ENCODE measurements at regions not wholly inside any gene's neighbourhood (a gene's known extent, or its start where the extent isn't known, plus 50 kb on each side); places are given as distances from the start of the nearest gene placed in this dataset.

DNA sequence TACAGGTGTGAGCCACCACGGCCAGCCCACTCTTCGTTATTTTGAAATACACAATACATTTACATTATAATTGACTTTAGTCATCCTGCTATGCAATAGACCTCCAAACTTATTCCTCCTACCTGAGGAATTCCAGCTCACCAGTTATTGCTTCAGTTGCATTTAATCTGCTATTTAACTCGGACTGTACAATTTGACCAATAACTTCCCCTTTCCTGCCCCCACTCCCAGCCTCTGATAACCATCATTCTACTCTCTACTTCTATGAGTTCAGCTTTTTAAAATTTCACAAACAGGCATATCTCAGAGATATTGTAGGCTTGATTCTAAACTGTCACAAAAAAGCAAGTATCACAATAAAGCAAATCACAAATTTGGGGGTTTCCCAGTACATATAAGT, 157.0 kb downstream of the COPRS start:
- DNase-seq, result no peak

DNA sequence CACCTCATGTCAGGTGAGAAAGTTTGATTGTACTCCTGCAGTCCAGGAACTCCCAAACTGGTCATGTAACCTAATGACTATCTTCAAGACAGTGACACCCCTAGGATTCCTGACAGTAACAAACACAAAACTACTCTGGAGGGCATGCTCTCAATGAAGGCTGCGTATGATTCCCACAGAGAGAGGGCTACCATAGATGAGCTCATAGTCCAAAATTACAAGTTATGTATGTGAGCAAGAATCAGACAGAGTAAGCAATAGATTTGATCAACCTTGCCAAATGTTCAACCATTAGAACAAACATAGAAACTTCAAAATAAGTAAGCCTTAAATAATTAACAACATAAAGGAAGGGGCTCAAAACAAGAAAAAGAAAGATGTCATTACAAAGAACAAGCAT, 158.1 kb downstream of the COPRS start:
- no peak for DNase-seq

GRCh38 chr17:31699886-31700285, 159.2 kb downstream of the COPRS start:
- no peak for DNase-seq

DNA sequence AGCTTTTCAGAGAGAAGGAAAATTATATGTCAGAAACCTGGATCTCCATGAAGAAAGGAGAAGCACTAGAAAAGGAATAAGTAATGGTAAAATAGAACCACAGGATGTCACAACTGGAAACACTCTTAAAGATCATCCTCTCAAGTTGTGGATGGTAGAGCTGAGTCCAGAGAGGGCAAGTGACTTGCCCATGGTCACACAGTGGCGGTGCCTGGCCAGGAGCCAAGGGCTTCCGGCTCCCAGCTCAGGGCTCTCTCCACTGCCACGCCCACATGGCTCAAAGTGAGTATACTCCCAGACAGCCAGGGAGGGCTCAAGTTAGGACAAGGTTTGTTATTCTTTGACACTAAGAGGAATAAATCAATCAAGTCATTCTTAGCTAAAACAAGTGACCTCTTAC, 159.8 kb downstream of the COPRS start:
- DNase-seq, result no peak

DNA sequence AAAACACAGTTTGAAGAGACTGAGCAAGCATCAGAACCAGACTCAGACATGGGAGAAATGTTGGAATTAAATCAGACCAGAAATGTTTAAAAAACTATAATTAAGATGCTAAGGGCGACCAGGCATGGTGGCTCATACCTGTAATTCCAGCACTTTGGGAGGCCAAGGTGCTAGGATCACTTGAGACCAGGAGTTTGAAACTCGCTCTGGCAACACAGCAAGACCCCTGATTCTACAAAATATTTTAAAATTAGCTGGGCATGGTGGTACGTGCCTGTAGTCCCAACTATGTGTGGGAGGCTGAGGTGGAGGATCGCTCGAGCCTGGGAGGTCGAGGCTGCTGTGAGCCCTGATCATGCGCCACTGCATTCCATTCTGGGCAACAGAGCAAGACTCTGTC, 160.3 kb downstream of the COPRS start:
- no peak for DNase-seq

GRCh38 chr17:31697838-31698237, 161.2 kb downstream of the COPRS start:
- DNase-seq, result no peak

DNA sequence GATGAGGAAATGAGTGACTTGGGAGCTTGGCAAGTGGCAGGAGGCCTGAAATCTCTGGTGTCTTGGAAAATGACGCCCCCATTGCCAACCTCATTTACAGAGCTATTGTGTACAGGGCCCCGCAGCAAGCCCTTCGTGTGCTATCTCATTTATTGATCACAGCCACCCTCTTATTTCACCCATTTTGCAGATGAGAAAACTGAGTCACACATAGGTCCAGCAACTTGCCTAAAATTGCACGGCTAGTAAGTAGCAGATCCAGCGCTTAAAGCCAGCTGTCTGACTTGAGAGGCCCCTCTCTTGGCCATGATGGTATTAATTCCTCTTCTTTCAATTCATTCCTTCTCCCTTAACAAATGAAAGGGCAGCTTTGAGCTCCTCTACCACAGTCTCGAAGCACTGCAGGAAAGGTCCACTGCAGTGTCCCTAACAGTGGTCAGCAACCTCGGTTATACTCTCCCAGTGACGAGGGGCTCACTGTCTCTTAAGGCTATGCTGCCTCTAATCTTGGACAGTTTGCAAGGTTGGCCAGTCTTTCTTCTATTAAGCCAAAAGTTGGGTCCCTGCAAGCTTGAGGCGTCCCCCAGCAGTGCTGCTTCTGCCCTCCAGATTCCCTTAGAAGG, 162.2 kb downstream of the COPRS start:
- no peak for DNase-seq

- no peak for DNase-seq
Measured at GRCh38 chr17:31696184-31696602, 162.9 kb downstream of the COPRS start.

DNA sequence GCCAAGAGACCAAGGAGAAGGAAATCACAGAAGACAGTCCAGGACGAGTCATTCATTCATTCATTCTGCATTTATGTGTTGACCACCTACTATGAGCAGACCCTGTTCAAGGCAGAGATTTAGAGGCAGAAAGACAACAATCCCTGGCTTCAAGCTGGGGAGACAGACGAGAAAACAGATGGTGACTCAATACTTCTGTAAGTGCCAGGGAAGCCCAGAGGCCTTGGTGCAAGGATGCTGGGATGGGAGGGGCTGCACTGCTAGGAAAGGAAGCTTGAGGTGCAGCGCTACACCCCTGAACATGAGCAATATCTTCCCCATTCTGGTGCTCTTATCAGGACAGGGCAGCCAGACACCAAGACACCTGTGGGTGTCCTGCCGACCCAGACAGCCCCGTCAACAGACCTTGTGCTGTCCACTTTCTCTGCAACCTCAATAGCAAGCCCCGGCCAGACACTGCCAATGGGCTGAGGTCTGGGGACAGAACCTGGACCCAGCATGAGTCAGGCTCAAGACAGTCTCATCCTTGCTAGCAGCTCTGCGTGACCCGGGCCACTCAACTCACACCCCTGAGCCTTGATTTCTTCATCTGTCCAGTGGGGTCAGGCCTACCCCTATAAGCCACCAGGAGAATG, 163.5 kb downstream of the COPRS start:
- DNase-seq, result no peak

GRCh38 chr17:31693433-31694220, 165.4 kb downstream of the COPRS start:
- DNase-seq, result no peak

DNA sequence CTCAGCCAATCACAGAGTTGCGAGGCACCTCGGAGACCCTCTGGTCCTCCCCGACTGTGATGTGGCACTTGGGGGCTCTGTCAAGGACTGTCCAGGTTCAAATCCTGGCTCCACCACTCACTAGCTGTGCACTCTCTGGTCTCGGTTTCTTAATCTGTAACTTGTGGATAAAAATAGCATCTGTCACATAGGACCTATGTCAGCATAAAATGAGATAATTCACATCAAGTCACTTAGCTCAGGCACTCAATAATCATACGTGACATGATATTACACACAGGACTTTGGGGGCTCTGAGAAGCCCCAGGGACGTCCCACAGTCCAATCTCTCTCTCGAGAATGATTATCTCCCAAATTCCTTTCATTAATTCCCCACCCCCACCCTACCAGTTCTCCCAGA, 166.4 kb downstream of the COPRS start:
- DNase-seq, result no peak

- DNase-seq, result no peak
Measured at GRCh38 chr17:31692027-31692426, 167.0 kb downstream of the COPRS start.

DNA sequence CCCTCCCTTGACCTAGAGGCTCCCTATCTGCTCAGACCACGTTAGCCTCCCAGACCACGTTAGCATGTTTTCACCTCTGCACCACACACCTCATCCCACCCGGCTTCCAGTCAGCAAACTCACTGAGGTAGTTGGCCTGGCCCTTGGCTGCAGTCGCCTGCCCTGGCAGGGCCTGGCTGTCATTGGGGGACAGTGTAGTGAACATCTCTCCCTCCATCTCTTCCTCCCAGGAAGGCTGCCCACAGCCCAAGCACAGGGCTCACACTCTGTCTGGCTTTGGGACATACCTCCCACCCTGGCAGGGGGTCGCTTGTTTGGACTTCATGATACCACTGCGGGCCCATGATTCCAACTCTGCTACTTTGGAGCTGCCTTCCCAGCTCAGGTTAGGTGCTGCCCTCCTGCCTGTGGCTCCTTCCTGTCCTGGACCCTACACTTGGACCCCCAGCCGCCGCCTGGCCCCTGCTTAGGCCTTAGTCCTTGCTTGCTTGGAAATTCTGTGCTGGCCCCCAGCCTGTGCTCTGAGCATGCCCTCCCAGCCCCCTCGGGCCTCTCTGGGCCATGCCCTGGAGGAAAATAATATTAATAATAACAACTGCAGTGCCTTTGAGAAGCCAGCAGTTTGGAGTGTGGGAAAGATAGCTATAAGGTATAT, 167.7 kb downstream of the COPRS start:
- DNase-seq, result no peak

DNA sequence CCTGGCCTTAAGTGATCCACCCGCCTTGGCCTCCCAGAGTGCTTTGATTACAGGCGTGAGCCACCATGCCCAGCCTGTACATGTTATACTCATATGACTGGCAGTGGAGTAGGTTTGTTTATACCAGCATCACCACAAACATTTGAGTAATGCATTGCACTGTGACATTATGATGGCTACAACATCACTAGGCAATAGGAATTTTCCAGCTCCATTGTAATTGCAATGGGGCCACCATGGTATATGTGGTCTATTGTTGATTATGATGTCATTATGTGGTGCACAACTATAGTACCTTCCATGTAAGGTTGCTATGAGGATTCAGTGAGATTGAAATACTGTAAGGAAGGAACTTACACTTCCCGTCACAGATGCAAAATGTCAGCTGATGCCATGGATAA, 168.9 kb downstream of the COPRS start:
- DNase-seq, result no peak

- no peak for DNase-seq
Measured at GRCh38 chr17:31688701-31689100, 170.3 kb downstream of the COPRS start.

DNA sequence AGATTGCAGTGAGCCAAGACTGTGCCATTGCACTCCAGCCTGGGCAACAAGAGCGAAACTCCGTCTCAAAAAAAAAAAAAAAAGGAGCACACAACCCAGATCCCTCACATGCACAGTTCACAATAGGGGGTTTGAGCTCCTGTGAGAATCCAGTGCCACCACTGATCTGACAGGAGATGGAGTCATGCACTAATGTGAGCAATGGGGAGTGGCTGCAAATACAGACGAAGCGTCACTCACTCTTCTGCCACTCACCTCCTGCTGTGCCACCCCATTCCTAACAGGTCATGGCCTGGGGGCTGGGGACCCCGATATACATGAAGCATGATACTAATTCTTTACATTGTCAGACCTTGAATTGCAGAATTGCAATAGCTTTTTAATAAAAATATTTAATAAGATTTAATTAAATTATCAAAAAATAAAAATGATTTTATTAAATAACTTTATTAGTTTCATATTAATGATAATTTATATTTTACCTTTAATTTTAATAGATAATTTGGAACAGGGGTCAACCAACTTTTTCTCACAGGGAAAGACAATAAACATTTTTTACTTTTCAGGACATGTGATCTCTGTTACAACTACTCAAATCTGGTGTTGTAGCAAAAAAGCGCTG, 171.4 kb downstream of the COPRS start:
- no peak for DNase-seq

GRCh38 chr17:31686495-31686894, 172.5 kb downstream of the COPRS start:
- no peak for DNase-seq

- DNase-seq, result no peak
Measured at GRCh38 chr17:31684901-31685300, 174.1 kb downstream of the COPRS start.

DNA sequence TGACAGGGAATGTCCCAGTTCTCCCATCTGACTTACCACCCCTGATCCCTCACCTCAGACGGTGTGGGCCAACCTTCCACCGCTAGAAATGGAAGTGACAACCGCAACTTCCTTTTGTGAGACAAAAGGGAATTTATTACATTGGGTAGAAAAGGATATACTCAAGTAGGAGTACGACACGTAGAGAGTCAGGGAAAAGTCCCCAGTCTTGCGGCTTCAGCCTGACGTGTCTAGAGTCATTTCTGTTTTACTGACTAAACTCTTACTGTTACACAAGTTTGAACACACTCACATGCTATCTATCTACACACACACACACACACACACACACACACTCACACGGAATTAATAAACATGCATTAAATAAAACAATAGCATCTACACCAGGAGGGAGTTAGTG, 178.9 kb downstream of the COPRS start:
- peak; percentile 7 to 61 for DNase-seq

DNA sequence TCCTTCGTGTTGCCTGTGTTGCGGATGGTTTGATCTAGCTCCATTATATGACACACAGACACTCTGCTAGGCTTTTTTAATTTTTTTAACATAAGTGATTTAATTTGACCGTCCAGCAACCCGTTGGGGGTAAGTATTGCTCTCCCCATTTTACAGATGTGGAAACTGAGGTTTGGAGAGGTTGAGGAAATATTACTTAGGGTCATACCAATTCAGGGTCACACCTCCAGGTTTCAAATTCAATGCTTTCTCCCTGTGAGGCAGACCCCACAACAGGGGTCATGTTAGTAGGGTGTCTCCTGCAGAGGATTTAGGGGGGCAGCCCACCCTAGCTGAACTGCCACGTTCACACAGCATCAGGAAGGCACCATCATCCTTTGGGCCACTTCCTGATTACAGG, 179.4 kb downstream of the COPRS start:
- DNase-seq, result no peak

- peak in 1 of 2 donors; percentile 3 for DNase-seq
Measured at GRCh38 chr17:31678431-31678830, 180.6 kb downstream of the COPRS start.

DNA sequence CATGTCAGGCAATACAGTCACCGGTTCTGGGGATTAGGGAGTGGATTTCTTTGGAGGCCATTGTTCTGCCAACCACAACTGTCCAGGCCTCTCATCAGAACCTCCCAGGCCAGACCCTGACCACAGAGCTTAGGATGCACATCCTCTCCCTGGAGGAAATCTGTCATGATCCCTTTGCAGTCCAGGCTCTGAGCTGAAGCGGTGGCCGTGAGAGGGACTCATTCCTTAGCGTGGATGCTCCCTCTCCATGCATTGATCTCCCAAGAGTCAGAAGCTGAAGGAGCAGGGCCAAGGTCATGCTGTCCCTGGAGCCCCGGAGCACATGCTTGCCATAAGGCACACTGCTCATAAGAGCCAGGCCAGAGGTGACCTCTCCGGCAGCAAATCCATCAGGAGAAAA, 181.4 kb downstream of the COPRS start:
- DNase-seq, result no peak

DNA sequence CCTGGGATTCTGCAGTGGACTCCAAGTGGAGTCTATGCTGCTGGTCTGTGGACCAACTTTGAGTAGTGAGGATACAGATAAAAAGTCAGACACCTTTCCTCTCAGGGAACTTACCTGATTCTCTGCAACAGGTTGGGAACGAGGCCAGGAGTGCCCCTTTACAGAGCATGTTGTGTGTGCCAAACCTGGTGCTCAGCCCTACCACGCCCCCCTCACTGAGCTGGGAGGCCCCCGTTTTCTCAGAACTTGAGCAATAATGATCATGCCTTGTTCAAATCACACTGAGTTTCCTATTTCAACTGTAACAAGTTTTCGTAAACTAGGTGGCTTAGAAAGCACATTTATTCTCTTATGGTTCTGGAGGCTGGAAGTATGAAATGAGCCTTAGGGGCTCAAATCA, 182.0 kb downstream of the COPRS start:
- DNase-seq, result no peak

Measured in CD4-positive, alpha-beta T cell treated with Interleukin-1 beta for 1 hour (primary cell).